ENCODE measurements at regions not wholly inside any gene's neighbourhood (a gene's known extent, or its start where the extent isn't known, plus 50 kb on each side); places are given as distances from the start of the nearest gene placed in this dataset.

DNA sequence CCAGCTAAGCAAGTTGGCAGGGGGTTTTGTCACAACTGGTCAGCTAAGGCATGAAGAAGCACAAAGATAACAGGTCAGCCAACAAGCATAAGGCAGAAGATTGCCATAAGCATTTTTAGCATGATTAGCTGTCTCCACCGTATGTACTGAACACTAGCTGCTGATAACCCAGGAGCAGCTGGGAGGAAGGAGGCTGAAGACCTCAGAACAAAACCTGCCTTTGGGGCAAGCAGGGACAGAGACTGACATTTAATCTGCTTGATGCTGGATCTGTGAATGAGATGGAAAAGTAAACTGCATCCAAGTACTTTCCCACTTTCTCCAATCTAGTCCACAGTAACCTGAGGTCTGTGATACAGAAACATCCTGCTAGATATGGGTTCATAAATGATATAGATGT, 353.0 kb upstream of the MAP3K7 start:
- Histone ChIP-seq H3K4me1 (no peaks in the 10 kb centered on the region), H3K4me3 (no peak overlapping the region), H3K36me3 (no peaks in the 10 kb centered on the region), H3K9me3 (no peaks in the 10 kb centered on the region), H3K27me3 (ENCODE audit: low read depth) (no peaks in the 10 kb centered on the region), H3K27ac (no peak overlapping the region)
- intact Hi-C loops (cut with DNase I): no loop called here
- DNase-seq (no peak), ATAC-seq (no peak)
- TF ChIP-seq, protein P1, sequence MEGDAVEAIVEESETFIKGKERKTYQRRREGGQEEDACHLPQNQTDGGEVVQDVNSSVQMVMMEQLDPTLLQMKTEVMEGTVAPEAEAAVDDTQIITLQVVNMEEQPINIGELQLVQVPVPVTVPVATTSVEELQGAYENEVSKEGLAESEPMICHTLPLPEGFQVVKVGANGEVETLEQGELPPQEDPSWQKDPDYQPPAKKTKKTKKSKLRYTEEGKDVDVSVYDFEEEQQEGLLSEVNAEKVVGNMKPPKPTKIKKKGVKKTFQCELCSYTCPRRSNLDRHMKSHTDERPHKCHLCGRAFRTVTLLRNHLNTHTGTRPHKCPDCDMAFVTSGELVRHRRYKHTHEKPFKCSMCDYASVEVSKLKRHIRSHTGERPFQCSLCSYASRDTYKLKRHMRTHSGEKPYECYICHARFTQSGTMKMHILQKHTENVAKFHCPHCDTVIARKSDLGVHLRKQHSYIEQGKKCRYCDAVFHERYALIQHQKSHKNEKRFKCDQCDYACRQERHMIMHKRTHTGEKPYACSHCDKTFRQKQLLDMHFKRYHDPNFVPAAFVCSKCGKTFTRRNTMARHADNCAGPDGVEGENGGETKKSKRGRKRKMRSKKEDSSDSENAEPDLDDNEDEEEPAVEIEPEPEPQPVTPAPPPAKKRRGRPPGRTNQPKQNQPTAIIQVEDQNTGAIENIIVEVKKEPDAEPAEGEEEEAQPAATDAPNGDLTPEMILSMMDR (IDR thresholded peaks at IDR 0.05): no peak

DNA sequence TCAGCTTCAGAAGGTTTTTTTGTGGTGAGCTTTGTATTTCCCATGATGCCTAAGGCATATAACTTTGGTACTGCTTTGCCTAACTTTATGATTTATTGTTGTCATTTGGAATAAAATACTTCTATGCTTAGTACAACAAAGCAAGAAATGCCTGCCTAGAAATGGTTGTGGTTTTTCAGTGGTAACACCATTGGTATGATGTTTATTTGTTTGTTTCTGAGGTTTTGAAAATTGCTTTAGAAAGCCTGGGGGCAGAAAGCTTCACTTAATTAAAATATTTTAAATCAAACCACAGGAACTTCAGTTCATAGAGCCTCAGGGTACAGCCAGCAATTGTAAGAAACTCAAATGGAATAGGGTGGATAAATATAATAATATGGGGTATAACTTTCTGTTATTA, 351.2 kb upstream of the MAP3K7 start:
- TF ChIP-seq, protein P1 (IDR thresholded peaks at IDR 0.05): no peak
- no peak for DNase-seq
- no peak for ATAC-seq
- Histone ChIP-seq H3K9me3 (no peaks in the 10 kb centered on the region), H3K27me3 (ENCODE audit: low read depth) (no peaks in the 10 kb centered on the region), H3K4me3 (no peak overlapping the region), H3K36me3 (no peaks in the 10 kb centered on the region), H3K27ac (no peak overlapping the region), H3K4me1 (no peaks in the 10 kb centered on the region)
- intact Hi-C loops (cut with DNase I): no loop called here

DNA sequence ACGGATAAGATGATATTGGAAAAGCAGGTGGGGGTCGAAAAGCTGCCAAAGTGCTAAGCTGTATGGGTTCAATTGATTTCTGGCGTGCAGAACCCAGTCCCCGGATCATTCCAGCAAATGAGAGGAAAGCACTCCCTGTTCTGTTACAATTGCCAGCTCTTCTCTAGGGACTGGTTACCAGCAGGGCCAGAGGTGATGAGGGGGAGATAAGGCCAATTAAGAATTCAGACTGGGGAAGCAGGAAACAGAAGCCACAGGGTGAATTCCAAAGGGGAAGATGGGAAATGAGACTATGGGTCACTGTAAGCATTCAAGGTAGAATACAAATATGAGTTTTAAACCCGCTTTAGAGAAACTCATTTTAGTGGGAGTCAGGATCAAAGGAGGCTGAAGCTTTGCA, 349.4 kb upstream of the MAP3K7 start:
- no peak for ATAC-seq
- Histone ChIP-seq H3K27me3 (ENCODE audit: low read depth) (no peaks in the 10 kb centered on the region), H3K27ac (no peak overlapping the region), H3K9me3 (no peaks in the 10 kb centered on the region), H3K4me3 (no peak overlapping the region), H3K36me3 (no peaks in the 10 kb centered on the region), H3K4me1 (no peaks in the 10 kb centered on the region)
- intact Hi-C loops (cut with DNase I): no loop called here
- TF ChIP-seq, protein P1 (IDR thresholded peaks at IDR 0.05): no peak
- DNase-seq: no peak

DNA sequence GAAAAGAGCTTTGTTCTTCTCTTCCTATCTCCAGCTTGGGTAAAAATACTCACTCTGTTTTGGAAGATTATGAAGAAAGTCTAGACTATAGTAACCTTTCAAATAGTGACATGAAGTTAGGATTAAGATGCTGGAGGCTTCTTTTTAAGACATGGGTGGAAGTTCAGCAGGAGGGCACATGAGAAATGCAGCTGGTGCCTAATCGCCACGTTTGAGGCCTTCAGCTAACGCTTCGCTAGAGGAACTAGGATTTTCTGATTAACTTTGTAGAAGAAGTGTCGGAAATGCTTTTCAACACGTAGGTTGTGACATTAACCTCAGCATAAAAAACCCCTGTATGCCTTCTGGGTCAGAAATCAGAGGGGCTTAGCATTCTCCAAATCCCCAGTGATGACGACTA, 348.1 kb upstream of the MAP3K7 start:
- Histone ChIP-seq H3K9me3 (no peaks in the 10 kb centered on the region), H3K4me1 (no peaks in the 10 kb centered on the region), H3K27me3 (ENCODE audit: low read depth) (no peaks in the 10 kb centered on the region), H3K27ac (no peak overlapping the region), H3K4me3 (no peak overlapping the region), H3K36me3 (no peaks in the 10 kb centered on the region)
- DNase-seq (no peak), ATAC-seq (no peak)
- intact Hi-C loops (cut with DNase I): no loop called here
- TF ChIP-seq, protein P1 (IDR thresholded peaks at IDR 0.05): no peak

DNA sequence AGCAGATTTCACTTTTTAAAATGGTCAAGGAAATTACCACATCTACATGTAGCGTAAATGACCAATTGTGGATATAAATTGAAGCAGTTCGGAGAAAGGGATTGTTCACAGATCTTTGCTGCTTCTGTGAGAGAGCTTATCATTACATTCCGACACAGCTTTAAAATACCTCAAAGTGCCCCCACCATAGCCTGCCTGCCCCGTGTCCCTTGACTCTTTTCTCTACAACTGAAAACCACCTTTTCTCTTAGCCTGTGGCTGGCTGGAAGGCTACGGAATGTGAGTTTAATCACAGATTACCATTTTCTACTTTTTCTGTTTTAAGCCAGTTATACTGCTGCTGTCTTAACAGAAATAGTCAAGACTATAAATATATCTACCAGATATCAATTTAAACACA, 347.2 kb upstream of the MAP3K7 start:
- Histone ChIP-seq H3K27me3 (ENCODE audit: low read depth) (no peaks in the 10 kb centered on the region), H3K9me3 (no peaks in the 10 kb centered on the region), H3K36me3 (no peaks in the 10 kb centered on the region), H3K4me3 (no peak overlapping the region), H3K4me1 (no peaks in the 10 kb centered on the region), H3K27ac (no peak overlapping the region)
- TF ChIP-seq, protein P1 (IDR thresholded peaks at IDR 0.05): no peak
- intact Hi-C loops (cut with DNase I): no loop called here
- no peak for ATAC-seq
- DNase-seq: no peak

DNA sequence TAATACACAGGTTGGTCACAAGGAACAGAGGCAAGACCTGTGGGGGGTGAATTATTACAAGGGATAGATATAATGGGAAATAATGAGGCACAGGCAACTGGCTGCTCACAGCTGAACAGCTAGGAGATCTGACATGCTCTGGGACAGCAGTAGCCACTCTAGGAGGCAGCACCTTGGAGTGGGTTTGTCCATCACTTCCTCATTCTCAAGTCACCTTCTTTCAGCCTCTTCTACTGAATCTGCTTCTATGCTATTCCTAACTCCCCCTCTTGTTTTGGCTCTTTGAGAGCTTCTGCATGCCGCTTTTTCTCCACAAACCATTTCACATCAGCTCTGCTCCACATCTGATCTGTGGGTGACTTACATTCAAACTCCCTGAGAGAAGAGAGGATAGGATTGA, 345.5 kb upstream of the MAP3K7 start:
- Histone ChIP-seq H3K9me3 (no peaks in the 10 kb centered on the region), H3K4me3 (no peak overlapping the region), H3K36me3 (no peaks in the 10 kb centered on the region), H3K27me3 (ENCODE audit: low read depth) (no peaks in the 10 kb centered on the region), H3K27ac (no peak overlapping the region), H3K4me1 (no peaks in the 10 kb centered on the region)
- TF ChIP-seq, protein P1 (IDR thresholded peaks at IDR 0.05): no peak
- ATAC-seq (no peak), DNase-seq (no peak)
- intact Hi-C loops (cut with DNase I): no loop called here

All from lower lobe of right lung (tissue), 2 donors.